AML-193 (cell line): ENCODE measurements at regions not wholly inside any gene's neighbourhood (a gene's known extent, or its start where the extent isn't known, plus 50 kb on each side); places are given as distances from the start of the nearest gene placed in this dataset.

Source experiments
- DNase-seq, 2 experiments: peaks; one replicate each; lab custom pipeline; 2025; lab: John Stamatoyannopoulos, UW

- DNase-seq, result no peak
Measured at GRCh38 chr13:34116651-34117050, 298.7 kb downstream of the RFC3 start.

- DNase-seq, result no peak
Measured at GRCh38 chr13:34124666-34125306, 306.8 kb downstream of the RFC3 start.

GRCh38 chr13:34127523-34127922 lies 309.6 kb downstream of the RFC3 start:
- DNase-seq, result no peak

- DNase-seq, result no peak
Measured at GRCh38 chr13:34128661-34129060, 310.7 kb downstream of the RFC3 start.

DNA sequence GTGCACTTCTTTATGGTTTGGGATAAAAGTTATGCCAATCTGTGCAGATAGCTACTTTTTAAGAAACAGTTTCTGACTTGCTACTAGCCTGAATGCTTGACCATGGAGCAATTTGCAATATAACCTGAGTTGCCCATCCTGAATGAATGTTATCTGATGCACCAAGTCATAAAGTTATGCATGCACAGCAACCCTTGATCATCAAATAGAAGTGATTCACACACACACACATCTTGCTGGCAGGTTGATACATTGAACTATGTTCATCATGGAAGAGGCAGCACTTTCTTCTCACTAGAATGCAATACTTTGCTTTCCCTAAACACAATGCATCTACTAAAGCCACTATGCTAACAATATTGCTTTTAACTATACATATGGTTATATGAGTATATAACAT lies 311.5 kb downstream of the RFC3 start:
- no peak for DNase-seq

DNA sequence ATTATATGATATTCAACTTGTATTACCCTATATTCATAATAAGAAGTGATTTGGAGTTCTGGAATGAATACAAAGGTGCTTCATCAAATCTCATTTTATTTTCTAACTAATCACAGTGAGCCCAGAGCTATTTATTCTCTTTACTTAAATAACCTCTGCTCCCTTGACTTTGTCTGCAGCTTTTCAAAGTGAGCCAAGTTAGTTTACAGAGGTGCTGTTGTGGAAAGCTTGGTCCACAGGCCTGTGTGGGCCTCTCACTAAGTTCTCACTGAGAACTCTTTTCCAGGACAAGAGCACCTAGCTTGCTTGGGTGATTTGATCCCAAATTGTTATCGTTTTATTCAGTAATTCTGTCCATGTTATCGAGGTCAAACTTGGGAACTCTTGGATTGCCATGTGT lies 319.3 kb downstream of the RFC3 start:
- no peak for DNase-seq

DNA sequence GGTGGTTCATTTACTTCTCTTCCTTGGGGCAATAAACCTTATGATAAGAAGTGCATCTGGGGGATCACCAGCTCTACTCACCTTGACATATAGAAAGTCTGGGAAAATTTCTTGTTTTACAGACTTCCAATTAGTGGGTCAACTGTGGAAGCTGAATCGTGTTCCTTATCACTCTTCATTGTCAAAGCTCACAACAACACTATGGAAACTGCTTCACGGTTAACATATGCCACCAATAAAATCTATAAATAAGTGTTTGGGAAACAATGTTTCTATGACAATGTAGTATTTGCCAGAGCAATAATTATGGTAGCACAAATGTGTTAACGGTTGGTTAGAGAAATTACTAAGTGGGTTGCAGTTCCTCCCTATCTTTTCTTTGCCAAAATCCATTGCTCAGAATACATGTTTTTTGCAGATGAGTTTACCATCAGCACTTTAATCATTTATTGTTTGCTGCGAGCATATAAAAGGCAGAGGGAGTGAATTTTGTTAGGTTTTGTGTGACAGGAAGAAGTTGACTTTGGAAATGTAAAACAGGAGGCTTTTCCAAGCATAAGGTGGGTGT lies 321.8 kb downstream of the RFC3 start:
- no peak for DNase-seq

GRCh38 chr13:34143637-34144036 lies 325.7 kb downstream of the RFC3 start:
- no peak for DNase-seq

GRCh38 chr13:34144142-34144541 lies 326.2 kb downstream of the RFC3 start:
- DNase-seq, result no peak

- no peak for DNase-seq
Measured at GRCh38 chr13:34145061-34145460, 327.1 kb downstream of the RFC3 start.

GRCh38 chr13:34148359-34148758 lies 330.4 kb downstream of the RFC3 start:
- no peak for DNase-seq

DNA sequence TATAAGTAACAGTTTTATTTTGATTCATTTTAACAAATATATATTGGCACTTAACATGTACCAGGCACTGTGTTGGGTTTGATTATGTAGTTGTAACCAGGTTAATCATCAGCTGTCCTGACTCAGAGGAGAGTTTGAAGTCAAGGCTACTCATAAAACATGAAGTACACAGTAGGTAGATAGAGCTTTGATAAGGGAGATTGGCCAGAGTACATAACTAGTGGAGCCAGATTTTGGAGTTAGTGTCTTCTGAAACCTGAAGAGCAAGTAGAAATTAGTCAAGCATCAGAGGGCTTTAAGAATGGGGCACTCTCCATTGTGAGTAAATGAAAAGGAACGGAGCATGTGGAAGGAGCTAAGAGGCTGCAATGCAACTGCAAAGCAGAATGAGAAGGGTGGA lies 333.9 kb downstream of the RFC3 start:
- no peak for DNase-seq

DNA sequence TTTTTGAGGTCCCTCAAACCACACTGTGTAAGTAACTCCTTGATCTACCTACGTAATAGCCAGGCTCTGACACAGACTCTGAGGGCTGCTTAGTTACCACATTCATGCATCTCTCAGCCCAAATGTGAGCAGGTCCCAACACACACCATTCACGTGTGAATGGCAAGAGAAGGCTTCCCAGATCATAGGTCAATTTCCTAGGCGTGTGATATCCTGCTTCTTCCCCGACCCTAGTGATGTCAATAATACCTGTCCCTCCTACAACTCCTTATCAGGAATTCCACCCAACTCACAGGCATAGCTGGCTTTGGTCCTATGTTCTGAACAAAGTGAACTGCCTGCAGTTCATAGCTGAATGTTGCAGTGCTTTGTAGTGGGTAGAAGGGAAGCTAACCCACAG lies 334.5 kb downstream of the RFC3 start:
- no peak for DNase-seq

- DNase-seq, result no peak
Measured at GRCh38 chr13:34152996-34153395, 335.0 kb downstream of the RFC3 start.

- DNase-seq, result no peak
Measured at GRCh38 chr13:34153428-34154180, 335.7 kb downstream of the RFC3 start.

DNA sequence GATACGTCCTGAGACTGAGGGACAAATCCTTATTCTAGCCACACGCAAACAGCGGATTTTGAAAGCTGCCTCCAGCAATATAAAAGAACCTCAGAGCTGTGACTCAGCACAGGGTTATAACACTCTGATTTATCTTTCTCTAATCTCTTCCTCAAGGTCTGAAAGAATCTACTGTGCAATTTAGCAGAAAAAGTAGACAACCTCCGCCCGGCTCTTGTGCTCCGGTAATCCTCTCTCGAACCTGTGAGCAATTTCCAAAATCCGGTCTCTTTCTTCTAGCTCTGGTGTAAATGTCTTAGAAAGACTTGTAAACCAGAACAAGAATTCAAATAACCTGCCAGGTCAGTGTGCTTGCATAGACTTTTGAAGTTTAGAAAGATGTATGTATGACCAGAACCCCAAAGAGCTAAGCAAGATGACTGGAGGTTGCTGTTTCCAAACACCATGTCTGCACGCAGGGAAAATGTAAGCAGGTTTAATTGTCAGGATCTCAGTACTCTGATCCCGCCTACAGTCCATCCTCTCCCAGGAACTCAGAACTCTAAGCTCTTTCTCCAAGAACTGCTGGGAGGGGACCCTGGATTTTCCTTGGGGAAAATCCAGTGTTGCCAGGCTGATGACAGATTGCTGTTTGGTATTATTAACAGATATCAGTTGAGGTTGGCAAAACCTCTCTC lies 338.1 kb downstream of the RFC3 start:
- DNase-seq, result no peak

GRCh38 chr13:34156841-34157365 lies 339.0 kb downstream of the RFC3 start:
- no peak for DNase-seq

- no peak for DNase-seq
Measured at GRCh38 chr13:34159946-34160345, 342.0 kb downstream of the RFC3 start.

DNA sequence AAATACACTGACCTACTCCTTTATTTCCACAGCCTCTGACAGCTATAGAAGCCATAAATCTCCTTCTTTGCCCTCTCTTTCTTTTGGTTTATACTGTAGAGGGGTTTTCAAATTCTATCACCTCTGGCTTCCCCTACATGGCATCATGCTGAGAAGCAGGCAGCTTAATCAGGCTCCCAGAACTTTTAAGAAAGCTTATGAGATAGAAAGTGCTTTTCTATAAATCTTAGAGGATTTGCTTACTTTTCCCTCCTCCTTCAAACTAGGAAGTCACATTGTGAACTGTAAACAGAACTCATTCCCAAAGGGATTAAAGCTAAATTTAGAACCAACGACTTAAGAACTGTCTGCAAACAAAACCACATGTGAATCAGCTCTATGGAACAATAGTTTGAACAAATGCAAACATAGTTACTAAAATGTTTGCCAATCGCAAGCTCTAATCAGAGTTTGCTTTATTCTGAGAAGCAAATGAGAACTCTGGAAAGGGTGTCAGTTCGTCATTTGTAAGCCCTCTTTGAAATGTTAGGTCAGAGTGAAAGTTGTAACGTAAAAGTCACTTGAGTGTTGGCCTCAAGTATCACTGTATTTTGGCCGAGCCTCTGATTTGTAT lies 344.1 kb downstream of the RFC3 start:
- DNase-seq, result no peak

- DNase-seq, result no peak
Measured at GRCh38 chr13:34162544-34162933, 344.6 kb downstream of the RFC3 start.

GRCh38 chr13:34164582-34164981 lies 346.6 kb downstream of the RFC3 start:
- DNase-seq, result no peak

GRCh38 chr13:34165158-34165557 lies 347.2 kb downstream of the RFC3 start:
- no peak for DNase-seq
